RWPE2 (cell line): ENCODE measurements at regions not wholly inside any gene's neighbourhood (a gene's known extent, or its start where the extent isn't known, plus 50 kb on each side); places are given as distances from the start of the nearest gene placed in this dataset.

Source experiments
- ATAC-seq: fragments of 200-7000 bp; cut with Tn5 transposase; 3 replicates; pipeline ENCODE4 v1.9.1; 2021; ENCODE audit warnings: low read depth
- DNase-seq: peaks from one replicate; pipeline ENCODE4 v3.0.0-alpha.2; 2020; ENCODE audit warnings: low spot score
- H3K27ac ChIP-seq: fragments of 450-650 bp; 2 replicates; pipeline ENCODE4 v1.5.1; 2017; ENCODE audit warnings: mild to moderate bottlenecking; ENCODE audit not compliant: poor library complexity, severe bottlenecking
- H3K27me3 ChIP-seq: fragments of 250-450 bp; sonication (Bioruptor Pico); 2 replicates; pipeline ENCODE4 v1.5.1; 2021; ENCODE audit warnings: mild to moderate bottlenecking, moderate library complexity; ENCODE audit not compliant: insufficient read depth, poor library complexity, severe bottlenecking
- H3K36me3 ChIP-seq: fragments of 250-450 bp; sonication (Bioruptor Pico); 2 replicates; pipeline ENCODE4 v1.5.1; 2020; ENCODE audit warnings: low read depth, mild to moderate bottlenecking, moderate library complexity
- H3K4me1 ChIP-seq: fragments of 250-450 bp; sonication (Bioruptor Pico); 2 replicates; pipeline ENCODE4 v1.5.1; 2021; ENCODE audit warnings: mild to moderate bottlenecking, moderate library complexity; ENCODE audit not compliant: insufficient read depth, poor library complexity, severe bottlenecking
- H3K4me3 ChIP-seq: fragments of 250-450 bp; sonication (Bioruptor Pico); 2 replicates; pipeline ENCODE4 v1.5.1; 2021; ENCODE audit warnings: mild to moderate bottlenecking, moderate library complexity; ENCODE audit not compliant: severe bottlenecking
- H3K9me3 ChIP-seq: fragments of 250-450 bp; sonication (Bioruptor Pico); 2 replicates; pipeline ENCODE4 v1.5.1; 2021; ENCODE audit warnings: mild to moderate bottlenecking, moderate library complexity; ENCODE audit not compliant: severe bottlenecking
- CTCF ChIP-seq: fragments of 450-650 bp; IDR thresholded peaks from one replicate; pipeline ENCODE4 v1.5.1; 2017; ENCODE audit warnings: mild to moderate bottlenecking, moderate library complexity; ENCODE audit not compliant: poor library complexity, severe bottlenecking

GRCh38 chr17:12530161-12530560 lies 135.5 kb upstream of the MYOCD start:
- DNase-seq (no peak), ATAC-seq (no peak)
- H3K9me3 ChIP-seq: peaks cover 2% of the 10 kb centered on the region
- H3K36me3 ChIP-seq: no peaks in the 10 kb centered on the region
- no peak overlapping the region for H3K4me3 ChIP-seq
- no peaks in the 10 kb centered on the region for H3K27me3 ChIP-seq
- TF ChIP-seq CTCF: no peak
- H3K4me1 ChIP-seq: no peaks in the 10 kb centered on the region
- no peak overlapping the region for H3K27ac ChIP-seq

GRCh38 chr17:12536021-12536420 lies 129.7 kb upstream of the MYOCD start:
- Histone ChIP-seq H3K9me3 (peaks cover 2% of the 10 kb centered on the region), H3K4me1 (peaks cover 9% of the 10 kb centered on the region), H3K4me3 (no peak overlapping the region), H3K27ac (peak overlapping the region; percentile 60), H3K36me3 (no peaks in the 10 kb centered on the region), H3K27me3 (no peaks in the 10 kb centered on the region)
- DNase-seq (no peak), ATAC-seq (peak; percentile 49; the same call in 2 of the 3 replicates)
- TF ChIP-seq CTCF: no peak

DNA sequence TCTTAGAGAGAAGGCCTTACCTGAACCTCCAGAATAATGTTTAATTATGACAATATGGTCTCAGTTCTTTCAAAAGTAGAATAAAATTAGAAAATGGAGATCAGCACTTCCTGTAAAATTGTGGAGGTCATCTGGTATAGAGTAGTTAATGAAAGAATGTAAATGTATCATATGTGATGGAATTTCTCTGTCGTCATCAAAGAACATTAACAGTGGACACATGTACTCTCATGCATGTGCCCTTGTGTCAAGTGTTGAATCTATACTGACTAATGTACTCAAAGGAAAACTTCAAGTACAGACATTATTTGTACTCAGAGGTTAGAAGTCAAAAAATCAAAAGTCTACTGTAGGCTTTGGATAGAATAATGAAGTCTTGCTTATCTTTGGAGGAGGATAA lies 129.2 kb upstream of the MYOCD start:
- Histone ChIP-seq H3K27me3 (no peaks in the 10 kb centered on the region), H3K9me3 (peaks cover 2% of the 10 kb centered on the region), H3K4me3 (no peak overlapping the region), H3K4me1 (peaks cover 9% of the 10 kb centered on the region), H3K36me3 (no peaks in the 10 kb centered on the region), H3K27ac (peak overlapping the region; percentile 60)
- DNase-seq (no peak), ATAC-seq (peak; percentile 85)
- no peak for TF ChIP-seq CTCF

DNA sequence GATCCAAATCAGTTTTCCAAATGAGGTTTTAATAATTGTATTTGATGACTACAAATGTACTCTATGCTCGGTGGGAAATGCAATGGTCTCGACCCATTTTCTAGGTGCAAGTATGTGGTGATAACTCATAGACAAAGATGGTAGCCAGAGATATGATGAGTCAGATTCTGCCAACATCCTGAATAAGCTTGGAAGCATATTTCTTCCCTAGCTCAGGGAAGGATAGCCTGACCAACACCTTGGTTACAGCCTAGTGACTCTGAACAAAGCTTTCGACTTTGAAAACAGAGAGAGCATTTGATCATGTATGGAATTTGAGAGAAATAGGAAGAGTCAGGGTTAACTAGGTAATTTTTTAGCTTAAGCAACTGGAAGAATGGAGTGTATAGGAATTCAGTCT lies 128.3 kb upstream of the MYOCD start:
- no peaks in the 10 kb centered on the region for H3K27me3 ChIP-seq
- ATAC-seq (no peak), DNase-seq (no peak)
- peaks cover 2% of the 10 kb centered on the region for H3K9me3 ChIP-seq
- no peak overlapping the region for H3K4me3 ChIP-seq
- peaks cover 9% of the 10 kb centered on the region for H3K4me1 ChIP-seq
- peak overlapping the region; percentile 60 for H3K27ac ChIP-seq
- no peak for TF ChIP-seq CTCF
- no peaks in the 10 kb centered on the region for H3K36me3 ChIP-seq

GRCh38 chr17:12538003-12538402 lies 127.7 kb upstream of the MYOCD start:
- ATAC-seq: no peak

More at GRCh38 chr17:12538003-12538402, 127.7 kb upstream of the MYOCD start:
- Histone ChIP-seq H3K9me3 (peaks cover 2% of the 10 kb centered on the region), H3K36me3 (no peaks in the 10 kb centered on the region), H3K27ac (no peak overlapping the region), H3K4me1 (peaks cover 9% of the 10 kb centered on the region), H3K27me3 (no peaks in the 10 kb centered on the region), H3K4me3 (no peak overlapping the region)
- DNase-seq: no peak
- TF ChIP-seq CTCF: no peak
